ENCODE measurements at regions not wholly inside any gene's neighbourhood (a gene's known extent, or its start where the extent isn't known, plus 50 kb on each side); places are given as distances from the start of the nearest gene placed in this dataset.

DNA sequence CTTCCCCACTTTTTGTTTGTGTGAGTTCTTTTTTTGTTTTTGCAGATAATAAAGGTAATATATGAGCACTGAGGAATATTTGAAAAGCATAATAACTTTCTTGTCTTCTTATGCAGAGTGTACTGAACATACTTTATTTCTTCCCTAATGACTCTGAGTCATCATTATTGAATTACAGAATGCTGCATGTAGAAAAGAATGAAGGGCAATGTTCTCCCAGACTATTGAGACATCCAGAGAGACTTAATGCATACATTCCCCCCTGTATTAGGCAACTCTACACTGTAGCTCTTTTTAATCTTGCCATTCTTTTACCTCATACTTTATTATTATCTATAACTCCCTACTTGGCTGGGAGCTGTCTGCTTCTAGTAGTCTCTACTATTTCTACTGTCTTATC lies 240.5 kb upstream of the ANKRD50 start:
- no peaks in the 10 kb centered on the region for H3K27me3 ChIP-seq (ENCODE audit: control insufficient read depth, insufficient read depth, low read length)
- H3K27ac ChIP-seq (ENCODE audit: low read depth, low read length): no peak overlapping the region
- TF ChIP-seq, protein P1, sequence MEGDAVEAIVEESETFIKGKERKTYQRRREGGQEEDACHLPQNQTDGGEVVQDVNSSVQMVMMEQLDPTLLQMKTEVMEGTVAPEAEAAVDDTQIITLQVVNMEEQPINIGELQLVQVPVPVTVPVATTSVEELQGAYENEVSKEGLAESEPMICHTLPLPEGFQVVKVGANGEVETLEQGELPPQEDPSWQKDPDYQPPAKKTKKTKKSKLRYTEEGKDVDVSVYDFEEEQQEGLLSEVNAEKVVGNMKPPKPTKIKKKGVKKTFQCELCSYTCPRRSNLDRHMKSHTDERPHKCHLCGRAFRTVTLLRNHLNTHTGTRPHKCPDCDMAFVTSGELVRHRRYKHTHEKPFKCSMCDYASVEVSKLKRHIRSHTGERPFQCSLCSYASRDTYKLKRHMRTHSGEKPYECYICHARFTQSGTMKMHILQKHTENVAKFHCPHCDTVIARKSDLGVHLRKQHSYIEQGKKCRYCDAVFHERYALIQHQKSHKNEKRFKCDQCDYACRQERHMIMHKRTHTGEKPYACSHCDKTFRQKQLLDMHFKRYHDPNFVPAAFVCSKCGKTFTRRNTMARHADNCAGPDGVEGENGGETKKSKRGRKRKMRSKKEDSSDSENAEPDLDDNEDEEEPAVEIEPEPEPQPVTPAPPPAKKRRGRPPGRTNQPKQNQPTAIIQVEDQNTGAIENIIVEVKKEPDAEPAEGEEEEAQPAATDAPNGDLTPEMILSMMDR (IDR thresholded peaks at IDR 0.05; ENCODE audit: low read depth, low read length): no peak
- ChIA-PET CTCF (interaction anchor here (0.6 to 1.5 kb wide), 3 partner anchors 14 to 620 kb away, joined by 3 to 5 read pairs (median 4); no protein-coding TSS in a partner anchor), POLR2A (interaction anchor here (0.6 to 1.9 kb wide), 3 partner anchors 12 to 241 kb away, joined by 3 to 6 read pairs (median 5); partner anchors contain the start of gene ANKRD50)
- DNase-seq (ENCODE audit: low read depth, low spot score): peak; percentile 77
- no peaks in the 10 kb centered on the region for H3K9me3 ChIP-seq (ENCODE audit: control insufficient read depth, insufficient read depth, low read length)
- no peak overlapping the region for H3K4me3 ChIP-seq (ENCODE audit: low read depth, low read length)

DNA sequence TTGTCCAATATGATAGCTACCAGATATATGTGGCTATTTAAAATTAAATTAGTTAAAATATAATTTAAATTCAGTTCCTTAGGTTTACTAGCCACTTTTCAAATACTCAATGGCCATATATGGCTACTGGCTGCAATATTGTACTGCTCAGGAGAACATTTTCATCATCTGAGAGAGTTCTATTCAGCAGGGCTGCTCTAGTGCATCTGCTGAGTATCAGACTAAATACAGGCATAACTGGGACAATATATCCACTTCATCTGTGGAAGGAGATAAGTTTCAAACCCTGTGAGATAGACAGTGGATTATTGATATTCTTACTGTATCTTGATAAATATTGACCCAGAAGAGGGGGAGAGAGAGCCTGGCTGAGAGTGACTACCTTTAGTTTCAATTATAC lies 240.1 kb upstream of the ANKRD50 start:
- POLR2A ChIA-PET: interaction anchor here (0.6 to 1.9 kb wide), 2 partner anchors 12 to 240 kb away, joined by 3 to 5 read pairs; partner anchors contain the start of gene ANKRD50

DNA sequence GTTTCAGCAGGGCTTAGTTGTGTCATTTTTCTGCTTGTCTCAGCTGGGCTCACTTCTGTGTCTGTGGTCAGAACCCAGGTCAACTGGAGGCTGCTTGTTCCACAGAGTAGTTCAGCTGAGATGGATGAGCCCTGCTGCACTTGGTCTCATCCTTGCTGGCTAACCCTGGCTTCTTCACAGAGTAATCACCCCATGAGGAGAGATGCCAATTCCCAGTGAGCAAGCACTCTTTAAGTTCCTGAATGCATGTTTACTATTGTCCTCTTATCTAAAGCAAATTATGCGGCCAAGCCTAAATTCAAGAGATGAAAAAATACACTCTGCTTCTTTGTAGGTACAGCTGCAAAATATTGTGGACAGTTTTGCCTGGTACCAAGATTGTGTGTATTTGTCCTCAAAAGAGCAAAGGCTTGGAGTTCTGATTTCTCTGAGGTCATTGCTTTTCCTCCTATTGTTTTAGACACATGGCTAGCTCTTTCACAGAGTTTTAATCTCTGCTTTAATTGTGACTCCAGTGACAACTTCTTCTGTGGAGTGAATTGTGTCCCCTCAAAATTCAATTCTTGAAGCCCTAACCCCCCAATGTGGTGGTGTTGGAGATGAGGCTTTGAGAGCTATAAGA lies 236.6 kb upstream of the ANKRD50 start:
- no peak for DNase-seq (ENCODE audit: low read depth, low spot score)
- TF ChIP-seq, protein P1 (IDR thresholded peaks at IDR 0.05; ENCODE audit: low read depth, low read length): no peak
- Histone ChIP-seq H3K27me3 (ENCODE audit: control insufficient read depth, insufficient read depth, low read length) (no peaks in the 10 kb centered on the region), H3K9me3 (ENCODE audit: control insufficient read depth, insufficient read depth, low read length) (no peaks in the 10 kb centered on the region), H3K27ac (ENCODE audit: low read depth, low read length) (no peak overlapping the region), H3K4me3 (ENCODE audit: low read depth, low read length) (no peak overlapping the region)
- POLR2A ChIA-PET: no interaction called here
- CTCF ChIA-PET: no interaction called here

More for the DNA sequence above, 240.1 kb upstream of the ANKRD50 start:
- no peaks in the 10 kb centered on the region for H3K27me3 ChIP-seq (ENCODE audit: control insufficient read depth, insufficient read depth, low read length)
- H3K4me3 ChIP-seq (ENCODE audit: low read depth, low read length): no peak overlapping the region
- H3K9me3 ChIP-seq (ENCODE audit: control insufficient read depth, insufficient read depth, low read length): no peaks in the 10 kb centered on the region
- no peak overlapping the region for H3K27ac ChIP-seq (ENCODE audit: low read depth, low read length)
- no peak for DNase-seq (ENCODE audit: low read depth, low spot score)
- TF ChIP-seq, protein P1 (IDR thresholded peaks at IDR 0.05; ENCODE audit: low read depth, low read length): no peak
- CTCF ChIA-PET: interaction anchor here (1.1 kb wide), 1 partner anchor 293 kb away, joined by 3 read pairs; no protein-coding TSS in a partner anchor

DNA sequence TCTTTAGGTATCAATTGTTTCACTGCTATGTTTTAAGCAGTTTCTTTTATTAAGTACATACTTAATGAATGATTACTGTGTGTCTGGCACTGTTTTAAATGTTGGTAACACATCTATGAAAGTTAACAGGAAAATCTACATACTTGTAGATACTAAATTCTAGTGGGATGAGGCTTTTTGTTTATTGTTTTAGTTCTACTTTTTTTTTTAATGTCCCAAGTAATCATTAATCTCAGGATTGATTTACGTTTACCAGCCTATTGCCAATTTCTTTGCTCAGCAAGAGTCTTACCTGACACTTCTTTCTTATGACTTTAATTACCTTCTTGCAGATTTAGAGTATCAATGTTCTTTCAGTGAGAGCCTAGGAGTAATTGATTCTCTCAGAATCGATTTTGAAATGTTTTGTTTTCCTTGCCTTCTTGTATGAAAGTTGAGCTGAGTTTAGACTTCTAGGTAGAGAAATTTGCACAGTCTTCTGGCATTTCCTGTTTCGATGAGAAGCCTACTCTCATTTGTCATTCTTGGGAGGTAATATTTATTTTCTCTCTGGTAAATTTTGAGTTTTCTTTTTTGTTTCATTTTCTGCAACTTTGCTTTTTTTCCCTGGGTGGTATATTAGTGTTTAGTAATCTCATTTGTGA lies 235.2 kb upstream of the ANKRD50 start:
- no peak overlapping the region for H3K27ac ChIP-seq (ENCODE audit: low read depth, low read length)
- no peak overlapping the region for H3K4me3 ChIP-seq (ENCODE audit: low read depth, low read length)
- no peaks in the 10 kb centered on the region for H3K9me3 ChIP-seq (ENCODE audit: control insufficient read depth, insufficient read depth, low read length)
- ChIA-PET POLR2A (no interaction called here), CTCF (no interaction called here)
- H3K27me3 ChIP-seq (ENCODE audit: control insufficient read depth, insufficient read depth, low read length): no peaks in the 10 kb centered on the region
- DNase-seq (ENCODE audit: low read depth, low spot score): no peak
- TF ChIP-seq, protein P1 (IDR thresholded peaks at IDR 0.05; ENCODE audit: low read depth, low read length): no peak

DNA sequence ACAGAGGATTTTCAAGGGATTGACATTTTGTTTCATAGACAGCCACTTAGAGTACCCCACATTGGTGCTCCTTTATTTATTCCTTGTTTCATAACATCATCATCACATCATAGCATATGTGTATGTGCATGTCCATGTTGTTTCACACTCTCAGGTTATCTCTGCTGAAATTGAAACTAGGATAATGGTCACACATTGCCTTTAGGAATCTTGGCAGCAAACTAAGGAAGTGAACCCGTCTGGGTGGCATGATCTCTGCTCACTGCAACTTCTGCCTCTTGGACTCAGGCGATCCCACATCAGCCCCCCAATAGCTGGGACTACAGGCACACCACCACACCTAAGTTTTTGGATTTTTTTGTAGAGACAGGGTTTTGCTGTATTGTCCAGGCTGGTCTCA lies 234.2 kb upstream of the ANKRD50 start:
- Histone ChIP-seq H3K4me3 (ENCODE audit: low read depth, low read length) (no peak overlapping the region), H3K27me3 (ENCODE audit: control insufficient read depth, insufficient read depth, low read length) (no peaks in the 10 kb centered on the region), H3K9me3 (ENCODE audit: control insufficient read depth, insufficient read depth, low read length) (no peaks in the 10 kb centered on the region), H3K27ac (ENCODE audit: low read depth, low read length) (no peak overlapping the region)
- ChIA-PET CTCF (no interaction called here), POLR2A (no interaction called here)
- TF ChIP-seq, protein P1 (IDR thresholded peaks at IDR 0.05; ENCODE audit: low read depth, low read length): no peak
- DNase-seq (ENCODE audit: low read depth, low spot score): no peak
